Hindlimb muscle (tissue), 1 donor: ENCODE measurements at regions not wholly inside any gene's neighbourhood (a gene's known extent, or its start where the extent isn't known, plus 50 kb on each side); places are given as distances from the start of the nearest gene placed in this dataset.
"Not testable (repeated sequence)": the region's sequence is repeated elsewhere in the genome, so short reads cannot be mapped to it uniquely, and the experiment has no call there.

ENCODE experiments used
- DNase-seq: peaks from one replicate; pipeline ENCODE4 v3.0.0-alpha.2; 2013

GRCh38 chr16:64094181-64094965 lies 1027.5 kb downstream of the CDH11 start:
- DNase-seq, result no peak

- DNase-seq, result no peak
Measured at GRCh38 chr16:64092271-64092670, 1029.6 kb downstream of the CDH11 start.

DNA sequence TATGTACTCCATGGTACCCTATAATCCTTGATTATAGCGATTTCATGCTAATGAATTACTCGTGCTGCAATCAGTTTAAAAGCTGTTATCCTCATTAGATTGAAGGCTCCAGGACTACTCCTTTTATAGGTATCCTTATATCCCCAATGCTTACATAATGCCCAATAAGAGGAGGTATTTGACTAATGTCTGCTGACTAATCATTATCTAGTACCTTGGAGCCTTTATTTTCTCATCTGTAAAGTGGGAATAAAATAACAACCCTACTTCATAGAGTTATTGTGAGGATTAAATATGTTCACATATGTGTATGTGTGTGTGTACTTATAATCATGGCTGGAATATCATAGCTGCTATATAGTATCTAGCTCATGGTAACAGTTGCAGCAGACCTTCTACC lies 1031.5 kb downstream of the CDH11 start:
- no peak for DNase-seq

- no peak for DNase-seq
Measured at GRCh38 chr16:64089697-64090096, 1032.2 kb downstream of the CDH11 start.

- DNase-seq, result no peak
Measured at GRCh38 chr16:64088838-64089237, 1033.0 kb downstream of the CDH11 start.

DNA sequence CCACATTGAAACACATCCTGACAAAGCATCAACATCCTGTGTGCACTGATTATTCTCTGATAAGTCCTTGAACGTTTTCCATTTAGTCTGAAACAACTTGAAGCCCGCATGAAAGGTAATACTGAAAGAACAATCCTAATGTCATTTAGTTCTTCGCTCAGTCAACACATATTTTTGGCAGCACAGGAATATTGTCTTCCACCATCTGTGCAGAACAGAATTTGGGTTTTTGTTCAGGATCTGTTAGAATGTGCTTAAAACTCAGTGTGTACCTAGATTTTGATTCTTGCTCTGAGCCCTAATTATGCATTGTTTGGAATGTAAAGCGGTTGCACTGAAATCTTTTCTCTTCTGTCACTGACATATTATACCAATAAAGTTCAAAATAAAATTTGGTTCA lies 1036.6 kb downstream of the CDH11 start:
- DNase-seq, result no peak

GRCh38 chr16:64084706-64085105 lies 1037.2 kb downstream of the CDH11 start:
- DNase-seq, result no peak

GRCh38 chr16:64083428-64084129 lies 1038.3 kb downstream of the CDH11 start:
- no peak for DNase-seq

GRCh38 chr16:64077242-64077641 lies 1044.6 kb downstream of the CDH11 start:
- no peak for DNase-seq

GRCh38 chr16:64074706-64075105 lies 1047.2 kb downstream of the CDH11 start:
- peak; percentile 54 for DNase-seq

- DNase-seq, result not testable (repeated sequence)
Measured at GRCh38 chr16:64072131-64072730, 1049.6 kb downstream of the CDH11 start.

DNA sequence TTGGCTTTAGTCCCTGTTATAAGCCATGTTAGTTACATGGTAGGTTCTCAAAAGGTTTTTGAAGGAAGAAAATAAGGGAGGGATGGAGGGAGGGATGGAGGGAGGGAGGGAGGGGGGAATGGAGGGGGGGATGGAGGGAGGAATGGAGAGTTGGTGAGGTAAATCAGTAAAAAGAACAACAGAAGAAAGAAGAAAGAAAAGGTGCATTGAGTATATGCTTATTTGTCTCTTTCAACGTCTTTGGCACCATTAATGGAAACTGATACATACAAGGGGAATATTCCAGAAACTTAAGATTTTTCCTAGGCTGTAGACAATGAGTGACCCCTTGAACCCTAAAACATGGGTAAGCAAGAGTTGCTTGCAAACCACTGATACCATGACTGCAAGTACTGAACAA lies 1056.3 kb downstream of the CDH11 start:
- no peak for DNase-seq

GRCh38 chr16:64061621-64062020 lies 1060.2 kb downstream of the CDH11 start:
- DNase-seq, result no peak

DNA sequence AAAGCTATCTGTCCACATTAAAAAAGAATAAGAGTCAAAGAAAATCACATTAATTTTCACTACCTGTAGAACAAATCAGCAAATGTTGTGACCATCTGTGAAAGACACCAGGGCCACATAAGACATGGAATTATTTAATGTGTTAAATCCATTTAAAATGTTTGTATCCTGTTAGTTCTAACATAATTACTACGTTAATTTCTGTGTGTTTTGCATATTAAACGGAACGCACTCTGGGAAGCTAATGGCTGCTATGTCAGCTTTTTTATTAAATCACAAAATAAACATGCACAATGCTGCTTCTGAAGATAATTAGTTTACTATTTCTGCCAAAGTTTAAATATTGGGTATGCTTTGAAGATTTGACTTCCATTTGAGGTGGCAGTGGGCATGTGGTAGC lies 1061.2 kb downstream of the CDH11 start:
- no peak for DNase-seq

GRCh38 chr16:64058685-64059084 lies 1063.2 kb downstream of the CDH11 start:
- no peak for DNase-seq

DNA sequence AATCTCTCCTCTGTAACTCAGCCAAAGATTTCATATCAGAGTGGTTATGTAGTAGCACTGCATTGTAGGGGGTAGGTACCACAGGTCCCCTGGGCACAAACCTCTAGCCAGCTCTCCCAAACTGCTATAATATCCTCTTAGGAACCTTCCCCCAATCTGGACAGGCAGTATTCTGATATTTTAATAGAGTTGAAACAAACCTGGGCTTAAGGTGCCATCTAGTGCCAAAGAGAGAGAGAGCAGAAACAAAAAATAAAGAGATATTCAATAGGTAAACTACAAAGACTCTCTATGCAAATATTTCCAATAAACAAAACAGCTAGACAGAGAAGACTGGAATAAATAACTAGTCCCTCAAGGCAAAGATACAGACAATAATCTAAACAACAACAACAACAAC lies 1070.0 kb downstream of the CDH11 start:
- DNase-seq, result no peak

DNA sequence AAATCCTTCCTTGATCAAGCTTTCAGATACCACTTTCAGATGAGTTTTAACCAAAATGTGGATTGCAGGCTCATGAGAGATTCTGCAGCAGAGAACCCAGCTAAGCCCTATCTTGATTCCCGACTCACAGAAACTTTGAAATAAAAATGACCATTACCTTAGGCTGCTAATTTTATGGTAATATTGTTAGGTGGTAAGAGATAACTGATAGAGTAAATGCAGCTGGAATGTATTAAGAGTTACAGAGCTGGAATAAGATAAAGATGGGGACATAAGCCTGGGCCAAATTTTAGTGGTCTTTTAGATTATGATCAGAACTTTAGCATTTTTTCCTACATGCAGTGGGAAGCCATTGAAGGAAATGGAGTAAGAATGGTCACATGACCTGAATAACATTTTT lies 1074.0 kb downstream of the CDH11 start:
- DNase-seq, result no peak

- no peak for DNase-seq
Measured at GRCh38 chr16:64047207-64047606, 1074.7 kb downstream of the CDH11 start.

DNA sequence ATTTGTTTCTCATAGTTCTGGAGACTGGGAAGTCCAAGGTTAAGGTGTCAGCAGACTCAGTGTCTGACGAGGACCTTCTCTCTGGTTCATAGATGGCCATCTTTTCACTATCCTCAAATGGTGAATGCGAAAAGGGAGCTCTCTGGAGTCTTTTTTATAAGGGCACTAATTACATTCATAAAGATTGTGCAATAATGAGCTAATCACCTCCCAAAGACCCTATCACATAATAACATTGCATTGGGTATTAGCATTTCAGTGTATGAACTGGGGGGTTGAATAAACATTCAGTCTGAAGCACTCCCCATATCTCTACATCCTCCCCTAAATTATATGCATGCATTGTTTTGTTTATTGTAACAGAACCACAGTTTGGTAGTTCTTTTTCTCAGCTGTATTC lies 1086.5 kb downstream of the CDH11 start:
- DNase-seq, result no peak

DNA sequence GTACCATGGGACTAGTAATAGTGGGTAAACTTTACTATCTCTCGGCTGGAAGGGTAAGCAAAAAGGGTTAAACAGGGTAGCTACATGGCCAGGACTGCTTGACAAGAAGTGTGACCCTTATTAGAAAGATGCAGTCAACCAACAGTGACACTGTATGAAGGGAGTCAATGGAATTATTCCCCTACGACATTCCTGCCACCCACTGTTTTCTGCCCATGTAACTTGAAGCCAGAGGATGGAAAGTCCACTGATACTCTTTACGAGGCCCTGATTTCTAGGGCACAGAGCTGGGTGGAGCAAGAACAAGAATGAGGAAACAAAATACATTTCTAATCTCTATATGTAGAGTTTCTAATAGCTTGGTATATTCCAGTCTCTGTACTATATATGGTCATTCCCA lies 1102.5 kb downstream of the CDH11 start:
- DNase-seq, result no peak

DNA sequence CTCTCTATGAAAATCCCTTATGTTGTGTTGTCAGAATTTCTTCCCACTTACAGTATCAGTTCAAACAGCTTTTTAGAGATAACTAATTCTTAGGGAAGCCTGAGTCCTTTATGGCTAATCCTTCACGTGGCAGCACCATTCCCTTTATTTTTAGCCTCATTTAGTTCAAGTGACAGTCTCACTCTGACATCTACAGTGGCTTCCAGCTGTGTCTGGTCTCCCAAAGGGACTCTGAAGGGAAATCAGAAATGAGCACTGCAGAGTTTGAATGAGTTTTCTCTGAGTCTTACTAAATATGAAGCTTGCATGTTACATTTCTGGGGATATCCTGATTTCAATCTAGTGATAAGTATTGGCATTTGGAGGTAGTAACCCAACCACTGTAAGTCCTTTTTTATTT lies 1104.1 kb downstream of the CDH11 start:
- DNase-seq, result no peak

DNA sequence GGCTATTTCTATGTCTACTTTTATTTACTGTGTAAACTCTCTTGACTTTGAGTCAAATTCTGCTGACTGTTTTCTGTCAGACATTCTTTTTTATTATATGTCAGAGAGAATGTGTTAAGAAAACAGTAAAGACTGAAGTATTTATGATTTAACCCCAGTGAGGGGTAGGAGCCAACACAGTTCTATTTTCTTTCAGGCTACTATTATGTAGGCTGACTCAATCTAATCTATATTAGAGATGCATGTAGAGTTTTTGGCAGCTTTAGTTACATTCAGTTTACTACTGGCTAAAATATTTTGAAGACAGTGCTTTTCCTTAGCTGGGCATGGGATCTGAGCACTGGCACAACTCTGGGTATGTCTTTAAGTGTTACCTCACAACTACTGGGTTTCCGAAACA lies 1108.0 kb downstream of the CDH11 start:
- peak; percentile 8 for DNase-seq

DNA sequence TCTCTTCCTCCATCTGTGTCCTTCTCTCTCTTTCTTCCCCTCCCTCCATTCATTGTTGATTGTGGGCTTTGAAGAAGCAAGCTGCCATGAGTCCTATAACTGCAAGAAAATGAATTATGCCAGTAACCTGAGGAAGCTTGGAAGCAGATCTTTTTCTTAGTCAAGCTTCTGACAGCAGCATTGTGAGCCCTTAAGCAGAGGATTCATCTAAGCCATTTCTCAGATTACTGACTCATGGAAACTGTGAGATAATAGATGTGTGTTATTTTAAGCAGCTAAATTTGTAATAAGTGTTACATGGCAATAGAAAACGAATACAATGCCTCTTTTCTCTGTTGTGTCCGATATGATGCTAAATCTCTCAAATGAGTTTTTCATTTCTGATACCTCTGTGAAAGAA lies 1109.7 kb downstream of the CDH11 start:
- DNase-seq, result peak; percentile 21

DNA sequence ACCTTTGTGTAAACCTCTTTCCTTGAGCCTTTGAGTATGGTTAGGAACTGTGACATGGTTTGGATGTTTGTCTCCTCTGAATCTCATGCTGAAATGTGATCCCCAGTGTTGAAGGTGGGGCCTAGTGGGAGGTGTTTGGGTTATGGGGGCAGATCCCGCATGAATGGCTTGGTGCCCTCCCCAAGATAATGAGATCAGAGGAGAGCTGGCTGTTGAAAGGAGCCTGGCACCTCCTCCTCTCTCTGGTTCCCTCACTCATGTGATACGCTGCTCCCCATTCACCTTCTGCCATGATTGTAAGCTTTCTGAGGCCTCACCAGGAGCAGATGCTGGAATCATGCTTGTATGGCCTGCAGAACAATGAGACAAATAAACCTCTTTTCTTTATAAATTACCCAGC lies 1110.2 kb downstream of the CDH11 start:
- DNase-seq, result no peak
